Ishikawa (cell line): ENCODE measurements at regions not wholly inside any gene's neighbourhood (a gene's known extent, or its start where the extent isn't known, plus 50 kb on each side); places are given as distances from the start of the nearest gene placed in this dataset.

Experiments used
- CEBPB ChIP-seq: IDR thresholded peaks from 2 replicates; pipeline ENCODE4 v1.6.1; 2012
- CREB1 ChIP-seq: IDR thresholded peaks from 2 replicates; pipeline ENCODE4 v1.6.1; 2012; ENCODE audit warnings: low read depth
- EGR1 ChIP-seq: IDR thresholded peaks from 2 replicates; pipeline ENCODE4 v1.6.1; 2012
- EP300 ChIP-seq: IDR thresholded peaks from 2 replicates; pipeline ENCODE4 v1.6.1; 2012; ENCODE audit warnings: borderline replicate concordance
- FOXM1 ChIP-seq: IDR thresholded peaks from 2 replicates; pipeline ENCODE4 v1.6.1; 2012; ENCODE audit warnings: low read depth, borderline replicate concordance
- MAX ChIP-seq: IDR thresholded peaks from 2 replicates; pipeline ENCODE4 v1.6.1; 2012
- NFIC ChIP-seq: IDR thresholded peaks from 2 replicates; pipeline ENCODE4 v1.6.1; 2012
- RAD21 ChIP-seq: IDR thresholded peaks from 2 replicates; pipeline ENCODE4 v1.6.1; 2012; ENCODE audit warnings: low read depth
- TAF1 ChIP-seq: IDR thresholded peaks from 2 replicates; pipeline ENCODE4 v1.6.1; 2012; ENCODE audit warnings: low read depth, mild to moderate bottlenecking
- TCF12 ChIP-seq: IDR thresholded peaks from 2 replicates; pipeline ENCODE4 v1.6.1; 2012; ENCODE audit warnings: low read depth
- TEAD4 ChIP-seq: IDR thresholded peaks from 2 replicates; pipeline ENCODE4 v1.6.1; 2012
- USF1 ChIP-seq: IDR thresholded peaks from 2 replicates; pipeline ENCODE4 v1.6.1; 2012
- YY1 ChIP-seq: IDR thresholded peaks from 2 replicates; pipeline ENCODE4 v1.6.1; 2012; ENCODE audit warnings: low read depth
- ZBTB7A ChIP-seq: IDR thresholded peaks from 2 replicates; pipeline ENCODE4 v1.6.1; 2012; ENCODE audit warnings: low read depth
- TF ChIP-seq, protein P1 (sequence below): IDR thresholded peaks from 2 replicates; pipeline ENCODE4 v1.6.1; 2012; ENCODE audit warnings: low read depth, mild to moderate bottlenecking

- TF ChIP-seq EGR1 = no peak
- TF ChIP-seq FOXM1 = no peak
- TF ChIP-seq CEBPB = no peak
- no peak for TF ChIP-seq YY1
- no peak for TF ChIP-seq NFIC
- no peak for TF ChIP-seq ZBTB7A
- TF ChIP-seq TAF1 = no peak
- TF ChIP-seq RAD21 = no peak
- TF ChIP-seq TEAD4 = no peak
- no peak for TF ChIP-seq TCF12
- no peak for TF ChIP-seq MAX
- TF ChIP-seq CREB1 = no peak
- TF ChIP-seq, protein P1, sequence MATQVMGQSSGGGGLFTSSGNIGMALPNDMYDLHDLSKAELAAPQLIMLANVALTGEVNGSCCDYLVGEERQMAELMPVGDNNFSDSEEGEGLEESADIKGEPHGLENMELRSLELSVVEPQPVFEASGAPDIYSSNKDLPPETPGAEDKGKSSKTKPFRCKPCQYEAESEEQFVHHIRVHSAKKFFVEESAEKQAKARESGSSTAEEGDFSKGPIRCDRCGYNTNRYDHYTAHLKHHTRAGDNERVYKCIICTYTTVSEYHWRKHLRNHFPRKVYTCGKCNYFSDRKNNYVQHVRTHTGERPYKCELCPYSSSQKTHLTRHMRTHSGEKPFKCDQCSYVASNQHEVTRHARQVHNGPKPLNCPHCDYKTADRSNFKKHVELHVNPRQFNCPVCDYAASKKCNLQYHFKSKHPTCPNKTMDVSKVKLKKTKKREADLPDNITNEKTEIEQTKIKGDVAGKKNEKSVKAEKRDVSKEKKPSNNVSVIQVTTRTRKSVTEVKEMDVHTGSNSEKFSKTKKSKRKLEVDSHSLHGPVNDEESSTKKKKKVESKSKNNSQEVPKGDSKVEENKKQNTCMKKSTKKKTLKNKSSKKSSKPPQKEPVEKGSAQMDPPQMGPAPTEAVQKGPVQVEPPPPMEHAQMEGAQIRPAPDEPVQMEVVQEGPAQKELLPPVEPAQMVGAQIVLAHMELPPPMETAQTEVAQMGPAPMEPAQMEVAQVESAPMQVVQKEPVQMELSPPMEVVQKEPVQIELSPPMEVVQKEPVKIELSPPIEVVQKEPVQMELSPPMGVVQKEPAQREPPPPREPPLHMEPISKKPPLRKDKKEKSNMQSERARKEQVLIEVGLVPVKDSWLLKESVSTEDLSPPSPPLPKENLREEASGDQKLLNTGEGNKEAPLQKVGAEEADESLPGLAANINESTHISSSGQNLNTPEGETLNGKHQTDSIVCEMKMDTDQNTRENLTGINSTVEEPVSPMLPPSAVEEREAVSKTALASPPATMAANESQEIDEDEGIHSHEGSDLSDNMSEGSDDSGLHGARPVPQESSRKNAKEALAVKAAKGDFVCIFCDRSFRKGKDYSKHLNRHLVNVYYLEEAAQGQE = no peak
- TF ChIP-seq EP300 = no peak
- TF ChIP-seq USF1 = no peak
These were observed 220.3 kb upstream of the ZNF32 start for GRCh38 chr10:43868952-43869351.

DNA sequence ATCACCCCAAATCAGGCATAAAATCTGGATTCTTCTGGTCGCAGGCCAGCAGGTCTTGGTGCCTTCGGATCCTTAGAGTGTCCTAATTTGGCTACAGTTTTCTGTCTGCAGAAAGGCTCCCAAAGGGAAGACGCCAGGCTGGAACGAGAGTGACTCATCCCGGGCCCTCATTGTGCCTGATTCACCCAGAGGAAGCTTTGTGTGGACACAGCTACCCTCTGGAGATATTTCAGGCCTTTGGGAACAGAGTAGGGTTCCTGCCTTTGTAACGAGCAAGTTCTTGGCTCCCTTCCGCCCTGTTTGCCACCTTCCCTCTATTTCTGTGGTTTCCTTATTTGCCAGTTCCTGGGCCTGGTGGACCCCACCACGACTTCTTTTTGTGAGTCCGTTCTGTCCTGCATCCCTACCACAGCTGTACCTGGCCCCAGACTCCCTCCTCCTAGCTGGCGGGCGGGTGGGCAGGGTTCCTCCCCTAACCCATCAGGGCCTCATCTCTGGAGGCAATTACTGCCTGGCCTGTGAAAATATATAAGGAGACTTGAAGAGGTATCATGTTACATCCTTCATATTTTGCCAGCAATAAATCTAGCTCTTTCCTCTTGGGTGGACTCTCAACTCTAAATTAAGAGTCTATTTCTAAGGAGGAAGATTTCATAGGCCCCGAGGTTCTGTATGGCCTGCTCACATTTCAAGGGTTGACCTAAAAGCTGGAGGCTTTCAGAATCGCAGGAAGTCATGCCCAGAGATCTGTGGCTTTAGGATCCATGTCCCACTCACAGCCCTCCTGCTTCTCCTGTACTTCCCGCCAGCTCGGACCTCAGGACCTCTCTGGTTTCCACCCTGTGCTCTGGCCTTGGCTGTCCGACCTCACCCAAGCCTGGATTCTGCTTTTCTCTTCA, 219.2 kb upstream of the ZNF32 start:
- no peak for TF ChIP-seq EGR1
- TF ChIP-seq CREB1 = no peak
- no peak for TF ChIP-seq TEAD4
- TF ChIP-seq MAX = no peak
- TF ChIP-seq YY1 = no peak
- no peak for TF ChIP-seq TCF12
- TF ChIP-seq TAF1 = no peak
- TF ChIP-seq CEBPB = no peak
- TF ChIP-seq NFIC = no peak

DNA sequence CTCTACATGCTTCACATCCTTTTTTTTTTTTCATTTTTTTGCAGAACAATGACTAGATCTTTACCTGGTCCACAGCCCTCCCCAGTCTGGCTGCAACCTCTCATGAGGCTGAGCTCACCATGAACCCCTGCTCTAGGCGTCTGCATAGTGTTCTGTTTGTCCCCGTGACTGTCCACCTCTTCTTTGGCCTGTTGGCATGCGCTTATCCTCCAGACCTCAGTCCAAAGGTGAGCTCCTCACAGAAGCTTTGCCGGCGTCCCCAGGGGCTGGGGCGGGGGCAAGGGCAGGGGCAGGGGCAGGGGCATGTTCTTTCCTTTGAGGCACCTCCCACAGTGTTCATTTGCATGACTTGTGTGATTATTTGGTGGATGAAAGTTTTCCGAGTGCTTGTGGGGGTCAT, 218.4 kb upstream of the ZNF32 start:
- TF ChIP-seq RAD21 (no peak), FOXM1 (no peak), TCF12 (no peak), USF1 (no peak), YY1 (no peak), TAF1 (no peak), TEAD4 (no peak), CEBPB (no peak), EP300 (no peak), CREB1 (no peak), EGR1 (no peak), MAX (no peak), NFIC (no peak), ZBTB7A (no peak)
- TF ChIP-seq, protein P1 = no peak

DNA sequence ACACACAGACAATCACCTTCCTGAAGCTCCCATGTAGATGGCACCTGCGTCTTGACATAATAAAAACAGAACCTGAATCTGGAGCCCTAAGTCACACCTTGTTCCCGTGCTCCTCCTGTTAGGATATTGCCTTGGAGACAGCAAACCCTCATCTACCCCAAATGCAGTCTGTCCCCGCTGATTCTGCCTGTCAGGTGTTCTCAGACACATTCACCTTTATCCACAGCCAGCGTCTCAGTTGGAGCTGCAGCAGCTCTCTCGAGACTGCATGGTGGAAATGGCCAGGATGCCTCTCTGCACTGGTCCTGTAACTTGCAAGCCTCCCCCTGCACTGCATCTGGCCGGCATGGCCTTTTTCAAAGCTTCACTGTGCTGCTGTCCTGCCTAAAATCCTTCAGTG, 218.0 kb upstream of the ZNF32 start:
- TF ChIP-seq CEBPB (no peak), RAD21 (no peak), MAX (no peak), TCF12 (no peak), CREB1 (no peak), YY1 (no peak), TAF1 (no peak), TEAD4 (no peak)
- TF ChIP-seq, protein P1 = no peak
